Hippocampal formation (tissue), 2 donors: ENCODE measurements at regions not wholly inside any gene's neighbourhood (a gene's known extent, or its start where the extent isn't known, plus 50 kb on each side); places are given as distances from the start of the nearest gene placed in this dataset.

Experiments used
- DNase-seq, 2 donors: peaks; one replicate each; lab custom pipeline; 2025; lab: John Stamatoyannopoulos, UW

DNA sequence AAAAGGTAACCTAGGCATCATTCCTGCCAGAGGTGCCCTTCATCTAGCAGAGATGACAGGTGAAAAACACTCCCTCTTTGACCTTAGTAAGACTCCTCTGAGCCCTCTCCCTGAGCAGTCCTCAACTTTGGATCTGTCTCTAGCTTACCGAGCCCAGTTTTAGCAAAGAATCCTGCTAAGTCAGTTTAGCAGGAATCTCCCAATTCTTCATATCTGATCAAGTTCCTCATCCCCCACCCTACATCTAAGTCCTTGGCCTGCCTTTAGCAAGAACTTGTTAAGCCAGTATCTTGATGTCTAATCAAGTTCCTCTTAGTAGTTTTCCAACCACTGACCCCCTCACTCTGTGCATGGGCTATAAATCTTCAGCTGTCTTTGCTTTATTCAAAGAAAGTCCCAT, 235.6 kb downstream of the OMA1 start:
- no peak for DNase-seq

DNA sequence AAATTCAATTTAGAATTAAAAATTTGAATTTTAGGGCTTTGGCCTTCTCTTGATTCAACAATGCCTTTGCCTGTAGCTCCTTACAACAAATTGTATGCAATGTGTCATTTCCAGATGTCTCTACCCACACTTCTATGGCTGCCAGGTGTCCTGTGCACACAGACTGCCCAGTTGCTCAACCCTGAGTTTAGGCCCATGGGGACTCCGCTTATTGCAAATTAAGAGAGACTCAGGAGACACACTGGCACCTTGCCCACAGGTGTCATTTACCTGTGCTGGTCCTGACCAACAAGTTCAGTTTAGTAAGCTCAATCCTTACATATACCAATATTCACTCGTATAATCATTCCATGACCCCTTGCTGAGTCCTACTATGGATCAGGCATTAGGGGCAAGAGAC, 236.1 kb downstream of the OMA1 start:
- DNase-seq: no peak

DNA sequence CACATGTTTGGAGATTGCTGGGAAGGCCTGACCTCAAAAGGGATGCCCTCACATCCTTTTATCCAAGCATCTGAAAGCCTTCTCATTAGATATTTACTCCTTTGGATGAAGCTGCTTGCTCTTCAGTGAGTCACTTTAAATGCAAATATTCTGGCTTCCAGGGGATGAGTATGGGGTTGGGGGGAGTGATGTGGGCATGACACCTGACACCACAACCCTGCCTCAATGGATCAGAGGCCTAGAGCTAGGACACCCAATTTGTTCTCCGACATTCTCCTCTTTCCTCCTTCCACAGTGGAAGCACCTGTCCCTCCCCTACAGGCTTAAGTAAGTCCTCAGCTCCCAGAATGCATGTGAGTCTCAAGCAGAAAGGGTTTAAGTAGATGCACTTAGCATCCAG, 238.3 kb downstream of the OMA1 start:
- no peak for DNase-seq

DNA sequence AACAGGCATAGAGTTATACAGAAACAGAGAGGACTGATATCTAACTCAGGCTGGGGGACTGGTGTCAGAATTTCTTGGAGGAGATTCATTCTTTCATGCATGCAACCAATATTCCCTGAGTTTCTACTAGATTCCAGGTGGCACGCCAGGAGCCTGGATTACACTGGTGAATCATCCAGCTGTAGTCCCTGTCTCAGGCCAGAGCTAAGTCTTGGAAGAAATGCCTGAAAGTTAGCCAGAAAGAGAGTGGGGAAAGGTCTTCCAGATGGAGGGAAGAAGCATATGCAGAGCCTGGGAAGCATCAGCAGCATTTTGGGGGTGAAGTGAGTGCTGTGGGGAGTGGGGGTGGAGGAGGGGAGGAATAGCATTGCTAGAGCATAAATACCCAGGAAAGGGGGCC, 239.1 kb downstream of the OMA1 start:
- DNase-seq: no peak

DNA sequence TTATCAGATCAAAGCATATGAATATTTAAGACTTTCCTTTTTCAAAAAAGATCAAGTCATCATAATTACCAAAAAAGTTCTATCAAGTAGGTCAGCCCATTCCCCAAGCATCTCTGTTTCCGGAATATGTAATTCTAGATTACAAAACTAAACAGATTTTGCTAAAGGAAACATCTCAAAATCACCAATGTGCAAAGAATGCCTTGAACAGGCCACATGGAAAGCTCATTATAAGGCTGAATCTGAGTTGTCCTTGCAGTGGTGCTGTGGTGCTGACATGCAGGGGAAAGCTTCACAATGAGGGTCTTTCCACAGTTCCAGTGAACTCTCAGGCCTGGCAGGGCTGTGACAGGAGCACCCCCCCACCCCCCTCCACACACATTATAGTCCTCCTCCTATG, 240.9 kb downstream of the OMA1 start:
- no peak for DNase-seq

DNA sequence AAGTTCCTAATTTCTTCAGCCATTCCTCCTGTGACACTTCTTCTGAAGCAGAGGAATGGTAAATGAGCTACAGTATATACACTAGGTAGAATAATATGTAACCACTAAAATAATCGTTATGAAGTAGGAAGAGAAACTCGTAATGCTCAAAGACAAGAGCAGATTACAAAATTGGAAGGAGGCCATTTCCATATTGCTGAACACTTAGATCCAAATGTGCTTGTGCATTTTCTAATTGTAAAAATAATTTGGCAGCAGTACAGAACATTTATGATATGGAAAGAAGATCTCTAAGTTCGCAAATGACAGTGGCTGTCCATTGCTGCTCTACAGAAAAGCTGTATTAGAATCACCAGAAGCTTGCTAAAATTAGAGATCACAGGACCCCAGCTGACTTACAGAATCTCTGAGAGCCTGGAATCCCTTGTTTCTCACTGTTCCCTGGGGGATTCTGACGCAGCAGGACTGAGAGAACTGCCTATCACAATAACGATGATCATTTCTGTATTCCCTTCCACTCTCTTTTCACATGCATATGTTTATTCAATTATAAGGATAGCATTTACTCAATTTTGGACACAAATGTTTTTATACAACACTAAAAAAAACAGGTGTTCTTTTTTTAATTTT, 242.1 kb downstream of the OMA1 start:
- DNase-seq: no peak

DNA sequence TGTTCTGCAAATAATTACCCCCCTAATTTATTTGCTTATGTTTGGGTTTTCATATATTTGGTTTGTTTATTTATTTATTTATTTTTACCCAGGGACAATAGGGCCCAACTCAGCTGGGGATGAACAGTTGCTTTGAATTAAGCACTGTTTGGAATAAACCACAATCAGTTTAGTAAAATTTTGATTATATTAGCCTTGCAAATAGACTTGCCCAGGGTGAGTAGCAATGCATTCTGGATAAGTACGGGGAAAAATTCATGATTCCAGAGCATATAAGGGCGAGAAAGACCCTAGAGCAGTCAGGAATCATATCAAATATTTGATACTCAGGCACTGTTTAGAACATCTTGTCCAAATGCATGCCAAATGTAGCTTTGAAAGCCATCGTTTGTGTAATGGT, 242.7 kb downstream of the OMA1 start:
- DNase-seq: no peak

DNA sequence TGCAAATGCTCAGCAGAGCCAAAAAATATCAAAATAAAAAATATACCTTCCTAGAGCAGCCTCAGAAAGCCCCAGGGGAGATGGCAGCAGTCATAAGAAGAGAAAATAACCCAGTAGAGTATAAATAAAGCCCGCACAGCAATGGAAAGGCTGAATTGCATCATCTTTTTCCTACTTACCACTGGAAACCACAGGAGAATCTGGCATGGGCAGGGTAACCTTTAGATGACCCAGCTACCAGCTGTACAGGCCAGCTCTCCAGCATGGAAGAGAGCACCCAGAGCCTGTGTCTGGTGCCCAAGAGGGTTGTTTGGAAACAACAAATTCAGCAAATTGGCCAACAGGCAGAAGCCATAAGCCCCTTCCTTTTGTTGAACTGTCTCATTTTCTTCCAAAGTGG, 253.1 kb downstream of the OMA1 start:
- no peak for DNase-seq

DNA sequence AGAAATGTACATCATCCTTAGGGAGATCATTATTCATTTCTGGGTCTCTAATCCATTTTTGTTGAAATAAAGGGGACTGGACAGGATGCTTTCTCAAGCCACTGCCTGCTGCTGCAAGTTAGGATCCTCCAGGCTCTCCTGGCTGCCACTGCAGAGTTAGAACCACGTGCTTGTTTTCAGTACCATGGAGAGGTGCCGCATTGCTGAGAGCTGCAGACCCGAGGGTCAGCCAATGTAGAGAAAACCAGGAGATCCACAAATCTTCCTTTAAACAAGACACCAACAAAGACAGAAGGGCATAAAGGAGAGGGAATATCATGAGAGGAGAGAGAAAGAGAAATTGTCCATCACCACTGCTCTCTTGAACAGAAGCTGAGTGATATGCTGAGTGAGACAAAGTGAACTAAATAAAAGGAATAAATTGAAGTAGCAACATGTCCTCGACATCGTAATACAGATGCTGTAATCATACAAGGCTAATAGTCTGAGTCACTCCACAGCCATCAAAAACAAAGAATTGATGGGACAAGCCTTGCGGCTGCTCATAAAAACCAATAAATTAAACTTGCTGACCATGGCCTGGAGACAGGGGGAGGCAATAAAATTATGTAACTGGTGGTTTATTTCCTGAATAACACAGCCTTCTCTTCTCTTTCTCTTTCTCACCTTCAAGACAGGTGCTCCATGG, 255.7 kb downstream of the OMA1 start:
- DNase-seq: no peak

DNA sequence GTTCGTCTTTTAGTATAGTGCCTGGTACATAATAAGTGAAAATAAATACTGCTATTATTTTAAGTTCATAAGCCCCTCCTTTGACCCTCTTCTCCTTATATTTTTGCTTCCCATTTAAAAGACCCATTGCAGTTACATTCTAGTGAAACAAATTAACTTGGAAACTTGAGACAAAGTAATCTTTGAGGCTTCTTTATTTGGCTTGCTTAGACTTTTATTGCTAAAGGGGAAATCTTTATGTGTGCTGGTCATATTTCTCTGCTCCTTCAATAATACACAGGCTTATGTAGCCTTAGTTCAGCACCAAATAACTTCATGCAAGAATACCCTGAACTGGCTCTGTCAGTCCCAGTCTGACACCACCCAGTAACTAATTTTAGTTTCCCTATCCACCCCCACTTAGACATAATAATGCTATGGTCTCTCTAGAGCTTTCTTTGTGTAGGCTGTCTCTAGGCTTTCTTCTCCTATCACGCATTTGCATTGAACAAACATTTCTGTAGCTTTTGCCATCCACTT, 257.8 kb downstream of the OMA1 start:
- DNase-seq: no peak

DNA sequence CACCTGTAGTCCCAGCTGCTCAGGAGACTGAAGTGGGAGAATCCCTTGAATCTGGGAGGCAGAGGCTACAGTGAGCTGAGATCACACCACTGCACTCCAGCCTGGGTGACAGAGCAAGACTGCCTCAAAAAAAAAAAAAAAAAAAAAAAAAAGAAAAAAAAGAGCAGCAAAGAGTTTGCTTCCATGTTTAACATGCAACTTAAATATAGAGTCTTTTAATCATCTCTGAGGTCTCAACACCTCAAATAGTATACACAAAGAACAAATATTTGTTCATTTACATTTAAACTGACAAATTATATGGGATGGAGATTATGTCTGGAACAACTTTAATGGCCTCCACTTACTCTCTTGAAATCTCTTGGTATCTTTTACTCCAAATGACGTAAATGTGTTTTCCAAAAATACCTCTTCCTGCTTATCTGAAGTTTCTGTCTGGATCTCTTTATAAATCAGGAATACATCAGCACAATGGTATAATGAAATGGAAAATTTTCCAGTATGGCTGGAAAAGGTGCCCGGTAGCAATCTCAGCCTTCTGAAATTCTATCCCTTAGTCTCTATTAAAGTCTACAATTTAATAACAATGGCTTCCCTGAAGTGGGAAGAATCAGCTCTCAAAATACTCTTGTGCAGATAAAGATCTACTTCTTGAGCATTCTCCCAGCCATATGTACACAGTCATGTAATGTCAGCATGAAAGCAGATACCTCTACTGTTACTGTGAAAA, 258.5 kb downstream of the OMA1 start:
- DNase-seq: no peak

DNA sequence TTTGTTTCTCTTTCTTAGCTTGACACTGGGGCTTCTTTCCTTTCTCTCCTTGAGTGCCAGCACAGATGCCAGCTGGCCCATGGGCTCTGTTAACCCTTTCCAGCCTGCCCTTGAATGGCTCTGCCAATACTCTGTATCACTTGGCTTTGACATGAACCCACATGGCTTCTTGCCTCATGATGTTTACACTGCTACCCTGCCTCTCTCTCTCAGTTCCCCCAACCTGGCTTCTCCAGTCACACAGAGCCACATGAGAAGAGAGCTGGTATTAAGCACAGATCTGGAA, 262.4 kb downstream of the OMA1 start:
- DNase-seq: no peak

DNA sequence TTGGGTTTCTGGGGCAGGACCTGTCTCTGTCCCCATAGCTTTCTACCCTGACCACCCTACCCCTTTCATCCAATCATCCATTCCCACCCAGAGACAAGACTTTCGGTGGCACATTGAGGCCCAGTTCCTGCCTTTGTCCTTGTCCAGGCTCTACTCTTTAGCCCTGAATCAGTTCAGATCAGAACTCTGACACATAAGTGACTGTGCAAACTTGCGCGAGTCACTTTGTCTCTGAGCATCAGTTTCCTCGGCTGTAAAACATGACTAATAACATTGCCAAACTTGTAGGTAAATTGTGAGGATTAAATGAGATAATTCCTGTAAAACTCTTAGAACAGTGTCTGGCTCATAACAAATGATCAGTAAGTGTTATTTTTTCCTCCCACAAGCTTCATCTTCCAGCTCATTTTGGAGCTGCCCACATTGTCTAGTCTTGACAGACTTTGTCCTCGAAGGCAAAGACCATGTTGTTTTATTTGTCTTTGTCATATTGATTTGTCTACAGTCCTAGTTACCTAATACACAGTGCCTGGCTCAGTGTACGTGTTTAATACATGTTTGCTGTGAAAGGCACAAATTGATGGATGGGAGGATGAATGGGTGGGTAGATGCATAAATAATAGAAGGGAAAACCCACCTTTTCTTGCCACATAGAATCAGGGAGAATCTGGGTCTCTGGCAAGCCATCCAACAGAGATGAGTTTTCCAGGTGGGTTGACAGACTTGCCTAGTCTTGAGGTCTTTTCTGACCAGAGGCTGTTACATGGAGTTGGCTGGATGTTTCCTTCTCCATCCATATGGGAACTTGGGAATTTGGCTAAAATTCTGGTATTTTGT, 262.9 kb downstream of the OMA1 start:
- DNase-seq: peak in 1 of 2 donors; percentile 8

DNA sequence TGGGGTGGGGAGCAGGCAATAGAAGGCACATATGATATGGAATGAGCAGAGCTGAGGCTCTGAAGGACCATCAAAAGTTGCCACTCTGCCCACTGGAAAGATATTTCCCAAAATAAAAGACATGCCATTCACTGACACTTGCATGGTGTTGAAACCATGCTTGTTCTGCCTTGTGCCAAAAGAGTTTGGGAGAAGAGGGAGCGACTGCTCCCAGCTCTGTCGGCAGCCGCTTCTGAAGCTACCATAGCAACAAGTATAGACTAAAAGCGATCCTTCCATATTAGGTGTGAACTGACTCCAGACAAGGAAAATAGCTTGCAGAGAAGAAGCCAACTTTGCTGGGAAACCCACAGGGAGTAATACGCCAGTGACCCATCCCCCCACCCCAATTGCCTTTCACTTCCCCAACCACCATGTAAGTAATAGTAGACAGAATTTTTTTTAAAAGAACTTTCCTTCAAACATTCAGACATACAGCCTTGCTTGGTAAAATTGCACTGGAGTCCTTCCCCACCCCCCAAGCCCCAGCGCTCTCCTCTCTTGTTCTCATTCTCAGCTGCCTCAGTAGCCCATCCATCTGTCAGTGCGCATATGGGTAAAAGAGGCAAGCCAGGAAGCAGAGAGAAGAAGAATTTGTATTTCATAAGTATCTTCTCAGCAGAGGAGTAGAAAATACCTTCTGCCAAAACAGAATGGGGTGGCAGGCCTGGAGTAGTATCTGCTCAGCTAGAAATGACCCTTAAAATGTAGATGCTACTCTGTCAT, 263.7 kb downstream of the OMA1 start:
- peak in 1 of 2 donors; percentile 3 for DNase-seq

DNA sequence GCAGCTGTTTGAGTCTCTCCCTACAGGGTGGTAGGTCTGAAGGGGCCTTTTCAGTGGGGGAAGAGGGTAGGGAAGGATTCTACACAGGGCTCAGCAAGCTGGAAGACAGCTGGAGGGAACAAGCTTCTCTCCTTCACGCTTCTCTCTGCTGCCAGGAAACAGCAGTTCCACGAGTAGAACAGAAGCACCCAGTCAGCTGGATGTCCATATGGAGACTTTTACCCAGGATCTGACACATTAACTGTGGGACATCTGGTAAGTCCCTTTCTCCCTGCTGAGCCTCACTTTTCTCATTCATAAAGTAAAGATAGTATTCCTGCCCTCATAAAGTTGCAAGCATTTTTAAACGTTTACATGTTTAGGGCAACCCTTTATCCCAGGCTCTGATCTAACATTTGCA, 280.3 kb downstream of the OMA1 start:
- DNase-seq: peak in 1 of 2 donors; percentile 21

DNA sequence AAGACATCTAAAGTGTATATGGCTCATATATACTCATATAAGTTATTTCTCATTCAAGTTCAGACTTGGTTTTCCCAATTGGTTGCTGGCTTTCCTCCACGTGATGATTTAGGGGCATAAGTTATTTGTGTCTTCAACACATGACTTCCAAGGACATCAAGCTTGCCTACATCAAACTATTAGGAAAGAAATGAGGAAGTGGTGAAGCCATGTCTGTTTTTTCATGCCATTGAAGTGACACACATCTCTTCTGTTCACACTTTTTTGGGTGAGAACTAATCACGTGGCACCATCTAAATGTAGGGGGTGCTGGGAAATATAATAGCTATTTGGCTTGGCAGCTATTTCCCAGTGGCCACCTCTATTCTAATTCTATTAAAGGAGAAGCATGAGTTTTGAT, 282.1 kb downstream of the OMA1 start:
- DNase-seq: no peak

DNA sequence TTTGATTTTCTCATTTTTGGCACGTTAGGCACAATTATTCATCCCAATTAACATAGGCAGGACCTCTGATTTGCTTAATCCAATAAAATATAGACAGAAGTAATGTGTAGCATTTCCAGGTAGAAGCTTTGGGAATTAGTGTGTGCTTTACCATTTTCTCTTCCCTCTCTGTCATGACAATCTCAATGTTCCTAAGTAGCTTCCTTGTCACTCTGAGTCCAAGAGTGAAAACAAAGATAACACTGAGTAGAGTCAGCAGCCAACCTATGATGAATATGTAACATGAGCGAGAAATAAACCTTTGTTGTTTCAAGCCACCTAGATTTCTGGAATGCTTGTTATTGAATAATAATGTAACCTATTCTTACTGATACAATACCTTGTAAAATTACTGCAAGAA, 283.8 kb downstream of the OMA1 start:
- DNase-seq: no peak

DNA sequence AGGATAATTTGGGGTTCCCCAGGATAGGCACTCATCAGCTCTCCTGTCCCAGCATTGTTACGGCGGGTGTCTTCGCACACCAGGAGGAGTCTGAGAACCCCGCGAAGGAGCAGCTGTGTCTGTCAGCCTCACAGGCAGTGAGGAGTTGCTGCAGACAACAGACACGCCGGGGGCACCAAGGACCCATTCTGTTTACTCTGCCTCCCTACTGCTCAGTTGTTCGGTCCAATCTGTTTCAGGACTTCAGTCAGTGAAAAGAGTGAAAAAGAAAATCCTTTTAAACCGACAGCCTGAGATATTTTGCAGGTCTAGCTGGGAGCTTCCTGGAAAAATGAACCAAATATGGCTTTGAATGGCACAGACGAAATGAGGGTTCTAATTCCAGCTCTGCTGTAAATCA, 288.4 kb downstream of the OMA1 start:
- DNase-seq: no peak

DNA sequence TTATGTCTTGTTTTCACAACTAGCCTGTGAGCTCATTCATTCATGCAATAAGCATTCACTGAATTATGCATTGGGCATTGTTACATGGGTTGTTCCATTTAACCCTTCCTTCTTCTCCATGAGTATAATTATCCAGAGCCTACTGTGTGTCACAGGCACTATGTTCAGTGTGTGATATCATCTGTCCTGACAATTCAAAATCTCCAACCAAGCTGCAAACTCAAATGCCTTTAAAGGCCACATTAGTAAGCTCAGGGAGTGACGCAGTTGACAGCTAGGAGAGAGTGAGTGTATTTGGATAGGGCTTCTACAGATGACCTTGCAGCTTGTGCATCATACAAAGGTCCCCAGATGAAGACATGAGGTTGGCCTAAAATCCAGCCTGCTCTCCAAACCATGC, 289.5 kb downstream of the OMA1 start:
- DNase-seq: no peak

DNA sequence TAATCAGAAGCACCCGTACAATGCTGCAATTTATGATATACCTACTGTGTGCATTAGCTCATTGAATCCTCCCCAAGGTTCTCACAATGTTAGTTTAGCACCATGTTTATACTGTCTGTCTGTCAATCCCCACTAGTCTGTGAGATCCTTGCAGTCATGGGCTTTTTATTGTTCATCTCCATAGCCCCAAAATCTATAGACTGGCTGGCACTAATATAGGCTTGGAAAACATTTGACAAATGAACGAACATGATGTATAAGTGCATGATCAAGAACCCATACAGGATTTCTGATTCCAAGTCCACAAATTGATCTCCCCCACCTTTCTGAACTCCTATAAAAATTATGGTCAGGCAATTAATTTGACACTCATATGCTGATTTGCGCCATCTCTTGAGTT, 290.0 kb downstream of the OMA1 start:
- DNase-seq: no peak

DNA sequence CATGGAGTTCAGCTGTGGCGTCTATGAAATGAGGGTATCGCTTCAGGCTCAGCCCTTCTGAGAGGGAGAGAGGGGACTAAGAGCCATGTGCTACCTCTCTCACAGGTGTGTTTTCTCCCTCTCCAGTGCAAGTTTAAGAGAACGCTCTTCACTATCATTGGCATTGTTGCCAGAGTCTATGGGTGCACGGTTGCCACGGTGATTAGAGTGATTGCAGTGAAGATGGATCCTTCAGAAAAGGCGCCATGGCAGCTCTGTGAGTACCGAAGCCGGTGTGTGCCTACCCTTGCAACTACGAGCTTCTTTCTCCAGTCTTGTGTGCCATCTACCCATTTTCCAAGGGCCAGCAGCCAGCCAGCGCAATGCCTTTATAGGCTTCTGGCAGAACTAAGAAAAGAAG, 290.5 kb downstream of the OMA1 start:
- no peak for DNase-seq

DNA sequence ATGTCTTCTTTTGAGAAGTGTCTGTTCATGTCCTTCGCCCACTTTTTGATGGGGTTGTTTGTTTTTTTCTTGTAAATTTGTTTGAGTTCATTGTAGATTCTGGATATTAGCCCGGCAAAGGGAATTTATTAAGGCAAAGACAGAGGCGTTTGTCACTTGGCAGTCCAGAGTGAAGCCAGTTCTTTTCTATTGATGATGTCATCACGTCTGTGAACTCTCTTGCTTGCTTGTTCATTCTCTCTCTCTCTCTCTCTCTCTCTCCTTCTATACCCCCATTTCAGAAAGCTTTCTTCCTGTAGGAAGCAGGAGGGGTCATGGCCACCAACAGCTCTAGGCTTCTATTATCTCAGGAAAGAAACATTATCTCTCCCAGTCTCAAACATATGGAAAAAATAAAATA, 291.3 kb downstream of the OMA1 start:
- DNase-seq: no peak
